PC-9 (cell line): ENCODE measurements at regions not wholly inside any gene's neighbourhood (a gene's known extent, or its start where the extent isn't known, plus 50 kb on each side); places are given as distances from the start of the nearest gene placed in this dataset.

Source experiments
- BruUV-seq: library from RNA; stranded (reverse); fragments of 400-500 nt; replicated peaks from 2 replicates; lab custom pipeline; 2021; lab: Mats Ljungman, UMichigan
- CTCF ChIA-PET: fragments of 300-600 bp; sonication (Branson Sonifier 250); formaldehyde crosslinking; loops from one replicate; lab custom pipeline; 2022; ENCODE audit warnings: antibody characterized with exemption; lab: Charles Lee
- POLR2A ChIA-PET: fragments of 300-600 bp; sonication (Branson Sonifier 250); formaldehyde crosslinking; loops from one replicate; lab custom pipeline; 2022; ENCODE audit warnings: antibody characterized with exemption; ENCODE audit not compliant: unreplicated experiment; lab: Charles Lee
- DNase-seq, 2 experiments: peaks; one replicate each; pipeline versions ENCODE4 v3.0.0 to v3.0.0-alpha.2; 2015 to 2022; ENCODE audit warnings: mixed read lengths in 1 of 2
- H2AFZ ChIP-seq: fragments of 200-600 bp; sonication (generic); 2 replicates; pipeline ENCODE4 v1.8.1; 2017; ENCODE audit warnings: antibody characterized with exemption
- H3F3A ChIP-seq: fragments of 200-600 bp; sonication (generic); 2 replicates; pipeline ENCODE4 v1.8.1; 2017; ENCODE audit warnings: antibody characterized with exemption, mild to moderate bottlenecking, low read depth; ENCODE audit not compliant: insufficient read depth
- H3K27ac ChIP-seq: fragments of 200-600 bp; sonication (generic); 2 replicates; pipeline ENCODE4 v1.6.1; 2016; ENCODE audit warnings: mixed run types
- H3K27me3 ChIP-seq: fragments of 200-600 bp; sonication (generic); 2 replicates; pipeline ENCODE4 v1.6.1; 2016; ENCODE audit warnings: low read depth, mixed run types; ENCODE audit not compliant: insufficient read depth
- H3K36me3 ChIP-seq: fragments of 200-600 bp; sonication (generic); 2 replicates; pipeline ENCODE4 v1.6.1; 2016; ENCODE audit warnings: low read depth, mixed run types
- H3K4me1 ChIP-seq: fragments of 200-600 bp; sonication (generic); replicated peaks from 2 replicates; pipeline ENCODE4 v1.6.1; 2016; ENCODE audit warnings: mixed run types; ENCODE audit not compliant: insufficient read depth
- H3K4me2 ChIP-seq: fragments of 200-600 bp; sonication (generic); 2 replicates; pipeline ENCODE4 v1.6.1; 2017; ENCODE audit warnings: mixed run types
- H3K4me3 ChIP-seq: fragments of 200-600 bp; sonication (generic); 2 replicates; pipeline ENCODE4 v1.6.1; 2016; ENCODE audit warnings: mixed run types
- H3K79me2 ChIP-seq: fragments of 200-600 bp; sonication (generic); 2 replicates; pipeline ENCODE4 v1.6.1; 2017; ENCODE audit warnings: low read depth, mixed run types
- H3K9me2 ChIP-seq: fragments of 200-600 bp; sonication (generic); 2 replicates; pipeline ENCODE4 v1.8.1; 2017; ENCODE audit warnings: mild to moderate bottlenecking; ENCODE audit not compliant: insufficient read depth
- H3K9me3 ChIP-seq: fragments of 200-600 bp; sonication (generic); 2 replicates; pipeline ENCODE4 v1.8.1; 2016; ENCODE audit warnings: low read depth; ENCODE audit not compliant: insufficient read depth
- H4K20me1 ChIP-seq: fragments of 200-600 bp; sonication (generic); 2 replicates; pipeline ENCODE4 v1.8.1; 2017; ENCODE audit not compliant: insufficient read depth
- EZH2 ChIP-seq: fragments of 200-600 bp; sonication (generic); IDR thresholded peaks from 2 replicates; pipeline ENCODE4 v1.8.0; 2017; ENCODE audit warnings: antibody characterized with exemption, low read depth
- intact Hi-C: fragments of 100-400 bp; cut with micrococcal nuclease; formaldehyde crosslinking; loops from one replicate; pipeline ENCODE4 v1.10.0; 2022; ENCODE audit not compliant: unreplicated experiment
- TF ChIP-seq, protein P1 (sequence below): fragments of 200-600 bp; sonication (generic); conservative IDR thresholded peaks from 2 replicates; pipeline ENCODE4 v1.6.1; 2017; ENCODE audit warnings: mixed run types, antibody characterized with exemption, mild to moderate bottlenecking, moderate library complexity

DNA sequence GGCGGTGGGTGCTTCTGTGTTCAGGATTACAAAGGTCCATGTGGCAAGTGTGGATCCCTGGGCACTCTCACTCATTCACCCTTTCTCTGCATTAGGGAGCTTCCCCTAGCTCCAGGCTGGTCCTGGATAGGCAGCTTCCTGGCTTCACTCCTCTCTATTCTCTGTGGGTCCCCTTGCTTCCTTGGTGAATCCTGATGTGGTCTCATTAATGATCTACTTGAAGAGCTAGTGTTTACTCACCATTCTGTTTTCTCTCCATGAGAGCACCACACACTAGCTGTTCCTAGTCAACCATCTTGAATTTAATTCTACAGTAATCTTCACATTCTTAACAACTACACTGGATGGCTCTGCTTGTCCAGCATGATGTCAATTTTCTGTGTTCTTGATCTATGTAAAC lies 90.0 kb upstream of the PLPPR1 start:
- TF ChIP-seq, protein P1, sequence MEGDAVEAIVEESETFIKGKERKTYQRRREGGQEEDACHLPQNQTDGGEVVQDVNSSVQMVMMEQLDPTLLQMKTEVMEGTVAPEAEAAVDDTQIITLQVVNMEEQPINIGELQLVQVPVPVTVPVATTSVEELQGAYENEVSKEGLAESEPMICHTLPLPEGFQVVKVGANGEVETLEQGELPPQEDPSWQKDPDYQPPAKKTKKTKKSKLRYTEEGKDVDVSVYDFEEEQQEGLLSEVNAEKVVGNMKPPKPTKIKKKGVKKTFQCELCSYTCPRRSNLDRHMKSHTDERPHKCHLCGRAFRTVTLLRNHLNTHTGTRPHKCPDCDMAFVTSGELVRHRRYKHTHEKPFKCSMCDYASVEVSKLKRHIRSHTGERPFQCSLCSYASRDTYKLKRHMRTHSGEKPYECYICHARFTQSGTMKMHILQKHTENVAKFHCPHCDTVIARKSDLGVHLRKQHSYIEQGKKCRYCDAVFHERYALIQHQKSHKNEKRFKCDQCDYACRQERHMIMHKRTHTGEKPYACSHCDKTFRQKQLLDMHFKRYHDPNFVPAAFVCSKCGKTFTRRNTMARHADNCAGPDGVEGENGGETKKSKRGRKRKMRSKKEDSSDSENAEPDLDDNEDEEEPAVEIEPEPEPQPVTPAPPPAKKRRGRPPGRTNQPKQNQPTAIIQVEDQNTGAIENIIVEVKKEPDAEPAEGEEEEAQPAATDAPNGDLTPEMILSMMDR: no peak
- no peak for TF ChIP-seq EZH2
- no peak overlapping the region for H2AFZ ChIP-seq
- ChIA-PET POLR2A (no interaction called here), CTCF (no interaction called here)
- intact Hi-C loops: no loop called here
- no TSS peak for BruUV-seq
- no peaks in the 10 kb centered on the region for H3K4me1 ChIP-seq
- H3K36me3 ChIP-seq: no peaks in the 10 kb centered on the region
- no peak overlapping the region for H3K4me2 ChIP-seq
- no peaks in the 10 kb centered on the region for H3K79me2 ChIP-seq
- H3K4me3 ChIP-seq: no peak overlapping the region
- H3K27me3 ChIP-seq: no peaks in the 10 kb centered on the region
- no peaks in the 10 kb centered on the region for H3F3A ChIP-seq
- H3K9me3 ChIP-seq: no peaks in the 10 kb centered on the region
- no peak for DNase-seq
- no peak overlapping the region for H3K27ac ChIP-seq
- H4K20me1 ChIP-seq: no peaks in the 10 kb centered on the region
- no peaks in the 10 kb centered on the region for H3K9me2 ChIP-seq

DNA sequence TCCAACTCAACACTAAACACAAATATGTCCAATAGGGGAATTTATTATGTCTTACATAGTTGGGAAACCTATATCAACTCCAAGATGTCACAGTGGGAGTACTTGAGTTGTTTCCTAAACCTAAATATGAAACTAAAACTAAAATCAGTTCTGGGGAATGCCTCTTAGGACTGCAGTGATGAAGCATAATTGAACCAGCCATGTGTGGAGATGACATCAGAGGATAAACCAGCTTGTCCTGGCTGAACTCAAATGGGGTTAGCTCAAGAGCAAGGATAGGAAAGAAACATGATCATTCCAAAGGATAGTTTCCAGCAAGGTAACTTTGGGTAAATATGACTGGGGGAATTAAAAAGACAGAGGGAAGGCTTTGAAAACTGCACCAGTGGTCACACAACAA lies 88.9 kb upstream of the PLPPR1 start:
- Histone ChIP-seq H3F3A (no peaks in the 10 kb centered on the region), H3K79me2 (no peaks in the 10 kb centered on the region), H3K36me3 (no peaks in the 10 kb centered on the region), H3K9me2 (no peaks in the 10 kb centered on the region), H2AFZ (no peak overlapping the region), H4K20me1 (no peaks in the 10 kb centered on the region), H3K4me2 (no peak overlapping the region), H3K27ac (no peak overlapping the region), H3K4me1 (no peaks in the 10 kb centered on the region), H3K9me3 (no peaks in the 10 kb centered on the region), H3K27me3 (no peaks in the 10 kb centered on the region), H3K4me3 (no peak overlapping the region)
- BruUV-seq: no TSS peak
- TF ChIP-seq, protein P1: no peak
- no peak for TF ChIP-seq EZH2
- DNase-seq: no peak
- ChIA-PET POLR2A (no interaction called here), CTCF (no interaction called here)
- intact Hi-C loops: no loop called here

DNA sequence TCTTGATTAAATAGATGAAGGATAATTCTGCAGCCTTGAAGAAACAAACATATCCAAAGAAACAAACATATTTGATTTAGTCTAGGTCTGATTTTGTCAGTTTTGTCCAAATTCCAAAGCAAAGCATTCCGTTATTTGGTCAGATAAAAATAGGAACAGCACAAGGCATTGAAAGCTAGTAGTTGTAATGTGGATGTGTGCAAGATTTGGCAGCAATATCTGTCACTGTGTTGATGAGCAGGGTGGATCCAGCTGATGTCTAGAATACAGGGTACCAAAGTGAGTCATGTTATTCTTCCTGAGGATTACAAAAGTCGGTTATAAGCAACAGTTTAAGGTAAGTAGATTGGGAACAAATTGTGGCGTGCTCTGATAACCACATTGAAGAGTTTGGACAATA lies 69.3 kb upstream of the PLPPR1 start:
- Histone ChIP-seq H3K9me2 (no peaks in the 10 kb centered on the region), H4K20me1 (no peaks in the 10 kb centered on the region; the same call in 1 of the 2 replicates), H2AFZ (no peak overlapping the region), H3K4me1 (no peaks in the 10 kb centered on the region), H3K36me3 (no peaks in the 10 kb centered on the region), H3K27me3 (no peaks in the 10 kb centered on the region), H3F3A (no peaks in the 10 kb centered on the region), H3K4me3 (no peak overlapping the region), H3K9me3 (no peaks in the 10 kb centered on the region), H3K27ac (no peak overlapping the region), H3K4me2 (no peak overlapping the region), H3K79me2 (no peaks in the 10 kb centered on the region)
- CTCF ChIA-PET: no interaction called here
- no peak for DNase-seq
- intact Hi-C loops: no loop called here
- POLR2A ChIA-PET: no interaction called here
- no TSS peak for BruUV-seq
- no peak for TF ChIP-seq EZH2
- TF ChIP-seq, protein P1: no peak
